Caco-2 (cell line): ENCODE measurements at regions not wholly inside any gene's neighbourhood (a gene's known extent, or its start where the extent isn't known, plus 50 kb on each side); places are given as distances from the start of the nearest gene placed in this dataset.
"Not testable (repeated sequence)": the region's sequence is repeated elsewhere in the genome, so short reads cannot be mapped to it uniquely, and the experiment has no call there.

ENCODE experiments used
- BruUV-seq: library from RNA; stranded (reverse); fragments of 400-500 nt; replicated peaks from 2 replicates; lab custom pipeline; 2021; lab: Mats Ljungman, UMichigan
- CTCF ChIA-PET: fragments of 300-600 bp; sonication (Branson Sonifier 250); formaldehyde crosslinking; loops from one replicate; lab custom pipeline; 2022; ENCODE audit warnings: antibody characterized with exemption; lab: Charles Lee
- POLR2A ChIA-PET: fragments of 300-600 bp; sonication (Branson Sonifier 250); formaldehyde crosslinking; loops from one replicate; lab custom pipeline; 2022; ENCODE audit warnings: antibody characterized with exemption; lab: Charles Lee
- DNase-seq, 2 experiments: peaks; one replicate each; pipeline versions ENCODE4 v3.0.0 to v3.0.0-alpha.2; 2020 to 2022
- H3K27me3 ChIP-seq: replicated peaks from 2 replicates; pipeline ENCODE4 v1.6.0; 2011; ENCODE audit warnings: low read length; ENCODE audit not compliant: control insufficient read depth, insufficient read depth
- H3K36me3 ChIP-seq: 2 replicates; pipeline ENCODE4 v1.5.1; 2011; ENCODE audit warnings: low read length; ENCODE audit not compliant: control insufficient read depth, insufficient read depth
- H3K4me1 ChIP-seq: fragments of 250-450 bp; sonication (Bioruptor Pico); 2 replicates; pipeline ENCODE4 v1.5.1; 2020; ENCODE audit warnings: mild to moderate bottlenecking
- H3K4me3 ChIP-seq: 2 replicates; pipeline ENCODE4 v1.5.1; 2011; ENCODE audit warnings: low read depth, mild to moderate bottlenecking, control low read depth, low read length
- H3K9me3 ChIP-seq: fragments of 250-450 bp; sonication (Bioruptor Pico); 2 replicates; pipeline ENCODE4 v1.5.1; 2020; ENCODE audit warnings: mild to moderate bottlenecking, moderate library complexity
- H3K27ac Mint-ChIP-seq: one replicate; pipeline ENCODE4 v1.8.0; 2022; ENCODE audit warnings: mixed read lengths; ENCODE audit not compliant: unreplicated experiment
- H3K27me3 Mint-ChIP-seq: one replicate; pipeline ENCODE4 v1.8.0; 2022; ENCODE audit warnings: mixed read lengths; ENCODE audit not compliant: insufficient read depth, unreplicated experiment
- H3K36me3 Mint-ChIP-seq: one replicate; pipeline ENCODE4 v1.8.0; 2022; ENCODE audit warnings: mild to moderate bottlenecking, mixed read lengths; ENCODE audit not compliant: insufficient read depth, unreplicated experiment
- H3K4me1 Mint-ChIP-seq: one replicate; pipeline ENCODE4 v1.8.0; 2022; ENCODE audit warnings: low read depth, mixed read lengths; ENCODE audit not compliant: unreplicated experiment
- H3K4me3 Mint-ChIP-seq: one replicate; pipeline ENCODE4 v1.8.0; 2022; ENCODE audit warnings: mild to moderate bottlenecking, moderate library complexity, mixed read lengths; ENCODE audit not compliant: unreplicated experiment
- H3K9me3 Mint-ChIP-seq: one replicate; pipeline ENCODE4 v1.8.0; 2022; ENCODE audit warnings: mixed read lengths; ENCODE audit not compliant: unreplicated experiment
- intact Hi-C: fragments of 100-400 bp; cut with micrococcal nuclease; formaldehyde crosslinking; loops from one replicate; pipeline ENCODE4 v1.10.0; 2022; ENCODE audit not compliant: unreplicated experiment
- TF ChIP-seq, protein P1 (sequence below), 2 experiments: fragments of 200-600 bp in 1 of 2; IDR thresholded peaks; 1 replicate in 1 of 2; 2 replicates in 1 of 2; pipeline versions ENCODE4 v1.5.1 to v1.8.0; 2011 to 2022; ENCODE audit warnings: antibody characterized with exemption in 1 of 2, control low read depth in 1 of 2, inconsistent platforms in 1 of 2, low read depth in 1 of 2, low read length in 1 of 2, mild to moderate bottlenecking in 1 of 2, moderate library complexity in 1 of 2; ENCODE audit not compliant: insufficient read depth in 1 of 2, severe bottlenecking in 1 of 2, unreplicated experiment in 1 of 2

DNA sequence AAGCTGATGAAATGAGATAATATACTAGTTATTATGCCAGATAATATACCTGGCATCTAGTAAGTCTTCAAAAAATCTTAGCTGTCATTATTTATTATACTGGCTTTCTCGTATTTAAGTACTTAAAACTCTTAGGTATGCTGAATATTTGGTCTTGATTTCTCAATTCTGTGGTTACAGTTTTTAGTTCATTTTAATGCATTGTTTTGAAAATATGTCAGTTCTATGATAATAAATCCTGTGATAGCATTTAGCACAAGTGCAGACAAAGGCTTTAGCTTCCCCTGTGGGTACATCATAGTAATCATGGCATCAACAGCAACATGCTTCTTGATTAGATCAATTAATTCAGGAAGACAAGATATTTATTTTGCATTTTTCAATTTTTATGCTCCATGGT is 133.0 kb downstream of the SMC2 start:
- CTCF ChIA-PET, result no interaction called here
- no peak for DNase-seq
- Histone ChIP-seq H3K36me3 (no peaks in the 10 kb centered on the region), H3K27me3 (no peaks in the 10 kb centered on the region), H3K4me1 (no peaks in the 10 kb centered on the region), H3K9me3 (no peaks in the 10 kb centered on the region), H3K4me3 (no peak overlapping the region)
- H3K36me3 Mint-ChIP-seq, result no peaks in the 10 kb centered on the region
- H3K9me3 Mint-ChIP-seq, result no peaks in the 10 kb centered on the region
- intact Hi-C loops, result no loop called here
- H3K27ac Mint-ChIP-seq, result no peak overlapping the region
- peaks cover 3% of the 10 kb centered on the region for H3K27me3 Mint-ChIP-seq
- no peak overlapping the region for H3K4me3 Mint-ChIP-seq
- TF ChIP-seq, protein P1, sequence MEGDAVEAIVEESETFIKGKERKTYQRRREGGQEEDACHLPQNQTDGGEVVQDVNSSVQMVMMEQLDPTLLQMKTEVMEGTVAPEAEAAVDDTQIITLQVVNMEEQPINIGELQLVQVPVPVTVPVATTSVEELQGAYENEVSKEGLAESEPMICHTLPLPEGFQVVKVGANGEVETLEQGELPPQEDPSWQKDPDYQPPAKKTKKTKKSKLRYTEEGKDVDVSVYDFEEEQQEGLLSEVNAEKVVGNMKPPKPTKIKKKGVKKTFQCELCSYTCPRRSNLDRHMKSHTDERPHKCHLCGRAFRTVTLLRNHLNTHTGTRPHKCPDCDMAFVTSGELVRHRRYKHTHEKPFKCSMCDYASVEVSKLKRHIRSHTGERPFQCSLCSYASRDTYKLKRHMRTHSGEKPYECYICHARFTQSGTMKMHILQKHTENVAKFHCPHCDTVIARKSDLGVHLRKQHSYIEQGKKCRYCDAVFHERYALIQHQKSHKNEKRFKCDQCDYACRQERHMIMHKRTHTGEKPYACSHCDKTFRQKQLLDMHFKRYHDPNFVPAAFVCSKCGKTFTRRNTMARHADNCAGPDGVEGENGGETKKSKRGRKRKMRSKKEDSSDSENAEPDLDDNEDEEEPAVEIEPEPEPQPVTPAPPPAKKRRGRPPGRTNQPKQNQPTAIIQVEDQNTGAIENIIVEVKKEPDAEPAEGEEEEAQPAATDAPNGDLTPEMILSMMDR (IDR thresholded peaks at IDR 0.05; ENCODE audit: insufficient read depth in 1 of 2, low read depth in 1 of 2, low read length in 1 of 2, severe bottlenecking in 1 of 2, unreplicated experiment in 1 of 2), result no peak
- H3K4me1 Mint-ChIP-seq, result no peaks in the 10 kb centered on the region
- BruUV-seq, result no TSS peak
- POLR2A ChIA-PET, result no interaction called here

DNA sequence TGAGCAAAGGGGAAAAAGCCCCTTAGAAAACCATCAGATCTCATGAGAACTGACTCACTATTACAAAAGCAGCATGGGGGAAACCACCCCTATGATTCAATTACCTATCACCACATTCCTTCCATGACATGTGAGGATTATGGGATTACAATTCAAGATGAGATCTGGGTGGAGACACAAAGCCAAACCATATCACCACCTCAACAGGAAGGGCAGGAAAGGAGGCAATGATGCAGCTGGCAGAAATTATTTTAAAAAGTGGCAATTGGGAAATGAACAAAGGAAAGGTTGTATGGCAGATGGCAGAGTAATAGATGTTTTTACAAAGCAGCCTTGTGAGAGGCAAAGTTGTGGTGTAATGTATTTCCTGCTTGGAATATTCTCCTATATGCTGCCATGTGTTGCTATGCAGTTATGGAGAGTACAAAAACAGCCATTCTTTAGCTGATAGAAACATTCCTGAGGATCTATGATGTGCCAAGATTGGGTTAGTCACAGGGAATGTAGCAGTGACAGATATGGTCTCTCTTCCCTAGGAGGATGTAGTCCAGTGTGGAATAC is 138.8 kb downstream of the SMC2 start:
- Mint-ChIP-seq H3K4me3 (no peak overlapping the region), H3K9me3 (no peaks in the 10 kb centered on the region), H3K4me1 (no peaks in the 10 kb centered on the region), H3K27me3 (no peaks in the 10 kb centered on the region), H3K27ac (no peak overlapping the region), H3K36me3 (no peaks in the 10 kb centered on the region)
- POLR2A ChIA-PET, result no interaction called here
- intact Hi-C loops, result no loop called here
- no TSS peak for BruUV-seq
- H3K27me3 ChIP-seq, result no peaks in the 10 kb centered on the region
- TF ChIP-seq, protein P1 (IDR thresholded peaks at IDR 0.05; ENCODE audit: insufficient read depth in 1 of 2, low read depth in 1 of 2, low read length in 1 of 2, severe bottlenecking in 1 of 2, unreplicated experiment in 1 of 2), result no peak
- no peaks in the 10 kb centered on the region for H3K9me3 ChIP-seq
- no peaks in the 10 kb centered on the region for H3K4me1 ChIP-seq
- CTCF ChIA-PET, result no interaction called here
- H3K4me3 ChIP-seq, result no peak overlapping the region
- H3K36me3 ChIP-seq, result no peaks in the 10 kb centered on the region
- DNase-seq, result no peak

DNA sequence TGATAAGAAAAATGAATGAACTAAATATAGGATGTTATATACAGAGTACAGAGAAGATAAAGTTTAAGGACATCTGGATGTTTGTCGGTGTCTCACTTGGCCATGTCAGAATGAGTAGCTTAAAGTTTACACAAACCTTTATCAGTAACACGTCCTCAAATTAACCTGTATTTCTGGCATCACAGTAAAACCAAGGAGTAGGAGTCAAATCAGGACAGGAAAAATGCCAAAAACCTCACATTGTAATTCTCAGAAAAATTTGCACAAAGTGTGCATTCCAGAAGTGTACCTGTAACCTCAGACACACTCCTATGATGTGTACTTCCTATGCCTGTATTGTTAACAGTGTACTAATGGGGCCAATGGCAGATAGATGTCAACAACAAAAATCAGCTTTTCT is 139.3 kb downstream of the SMC2 start:
- ChIA-PET CTCF (no interaction called here), POLR2A (no interaction called here)
- H3K36me3 ChIP-seq, result no peaks in the 10 kb centered on the region
- intact Hi-C loops, result no loop called here
- no peaks in the 10 kb centered on the region for H3K9me3 Mint-ChIP-seq
- H3K36me3 Mint-ChIP-seq, result no peaks in the 10 kb centered on the region
- DNase-seq, result no peak
- H3K4me3 ChIP-seq, result no peak overlapping the region
- H3K27me3 ChIP-seq, result no peaks in the 10 kb centered on the region
- no peaks in the 10 kb centered on the region for H3K4me1 ChIP-seq
- H3K4me3 Mint-ChIP-seq, result no peak overlapping the region
- no peaks in the 10 kb centered on the region for H3K27me3 Mint-ChIP-seq
- TF ChIP-seq, protein P1 (IDR thresholded peaks at IDR 0.05; ENCODE audit: insufficient read depth in 1 of 2, low read depth in 1 of 2, low read length in 1 of 2, severe bottlenecking in 1 of 2, unreplicated experiment in 1 of 2), result no peak
- H3K9me3 ChIP-seq, result no peaks in the 10 kb centered on the region
- H3K4me1 Mint-ChIP-seq, result no peaks in the 10 kb centered on the region
- BruUV-seq, result no TSS peak
- no peak overlapping the region for H3K27ac Mint-ChIP-seq

DNA sequence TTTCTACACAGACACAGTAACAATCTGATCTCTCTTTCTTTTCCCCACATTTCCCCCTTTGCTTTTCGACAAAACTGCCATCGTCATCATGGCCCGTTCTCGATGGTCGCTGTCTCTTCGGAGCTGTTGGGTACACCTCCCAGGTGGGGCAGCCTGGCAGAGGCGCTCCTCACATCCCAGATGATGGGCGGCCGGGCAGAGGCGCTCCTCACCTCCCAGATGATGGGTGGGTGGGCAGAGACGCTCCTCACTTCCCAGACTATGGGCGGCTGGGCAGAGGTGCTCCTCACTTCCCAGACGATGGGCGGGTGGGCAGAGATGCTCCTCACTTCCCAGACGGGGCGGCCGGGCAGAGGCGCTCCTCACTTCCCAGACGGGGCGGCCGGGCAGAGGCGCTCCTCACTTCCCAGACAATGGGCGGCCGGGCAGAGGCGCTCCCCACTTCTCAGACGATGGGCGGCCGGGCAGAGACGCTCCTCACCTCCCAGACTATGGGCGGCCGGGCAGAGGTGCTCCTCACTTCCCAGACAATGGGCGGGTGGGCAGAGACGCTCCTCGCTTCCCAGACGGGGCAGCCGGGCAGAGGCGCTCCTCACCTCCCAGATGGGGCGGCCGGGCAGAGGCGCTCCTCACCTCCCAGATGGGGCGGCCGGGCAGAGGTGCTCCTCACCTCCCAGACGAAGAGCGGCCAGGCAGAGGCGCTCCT is 140.7 kb downstream of the SMC2 start:
- POLR2A ChIA-PET, DNase-seq, H3K9me3 ChIP-seq, intact Hi-C loops, H3K4me1 ChIP-seq, H3K9me3 Mint-ChIP-seq, BruUV-seq, H3K4me1 Mint-ChIP-seq, H3K36me3 ChIP-seq, H3K36me3 Mint-ChIP-seq, H3K4me3 Mint-ChIP-seq, H3K27me3 Mint-ChIP-seq, H3K27ac Mint-ChIP-seq, CTCF ChIA-PET, H3K4me3 ChIP-seq, H3K27me3 ChIP-seq: not testable (repeated sequence)
